ENCODE measurements at regions not wholly inside any gene's neighbourhood (a gene's known extent, or its start where the extent isn't known, plus 50 kb on each side); places are given as distances from the start of the nearest gene placed in this dataset.
"Not testable (repeated sequence)": the region's sequence is repeated elsewhere in the genome, so short reads cannot be mapped to it uniquely, and the experiment has no call there.

- TF ChIP-seq ELF4 (CRISPR knock-in tag; IDR thresholded peaks at IDR 0.05; ENCODE audit: low read depth); CTCF (IDR thresholded peaks at IDR 0.05): not testable (repeated sequence)
- TF ChIP-seq, protein P1, sequence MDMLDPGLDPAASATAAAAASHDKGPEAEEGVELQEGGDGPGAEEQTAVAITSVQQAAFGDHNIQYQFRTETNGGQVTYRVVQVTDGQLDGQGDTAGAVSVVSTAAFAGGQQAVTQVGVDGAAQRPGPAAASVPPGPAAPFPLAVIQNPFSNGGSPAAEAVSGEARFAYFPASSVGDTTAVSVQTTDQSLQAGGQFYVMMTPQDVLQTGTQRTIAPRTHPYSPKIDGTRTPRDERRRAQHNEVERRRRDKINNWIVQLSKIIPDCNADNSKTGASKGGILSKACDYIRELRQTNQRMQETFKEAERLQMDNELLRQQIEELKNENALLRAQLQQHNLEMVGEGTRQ (CRISPR knock-in tag; IDR thresholded peaks at IDR 0.05), result not testable (repeated sequence)
Observed at GRCh38 chr21:8762241-8762640, 1759.1 kb upstream of the TPTE start.

Measured in WTC11 (cell line).